SK-N-SH (cell line): ENCODE measurements at regions not wholly inside any gene's neighbourhood (a gene's known extent, or its start where the extent isn't known, plus 50 kb on each side); places are given as distances from the start of the nearest gene placed in this dataset.
"Not testable (repeated sequence)": the region's sequence is repeated elsewhere in the genome, so short reads cannot be mapped to it uniquely, and the experiment has no call there.

ENCODE experiments used
- FOSL2 ChIP-seq: IDR thresholded peaks from 2 replicates; pipeline ENCODE4 v1.4.0; 2012; ENCODE audit warnings: low read depth, mild to moderate bottlenecking, moderate library complexity, borderline replicate concordance
- GABPA ChIP-seq: IDR thresholded peaks from 2 replicates; pipeline ENCODE4 v1.4.0; 2012; ENCODE audit warnings: low read depth, mild to moderate bottlenecking
- NRF1 ChIP-seq: IDR thresholded peaks from 2 replicates; pipeline ENCODE4 v1.6.1; 2012; ENCODE audit warnings: low read depth, mild to moderate bottlenecking, low read length
- POLR2AphosphoS5 ChIP-seq: IDR thresholded peaks from 2 replicates; pipeline ENCODE4 v1.6.1; 2012; ENCODE audit warnings: low read depth, low read length
- RAD21 ChIP-seq: IDR thresholded peaks from 2 replicates; pipeline ENCODE4 v1.6.1; 2012; ENCODE audit warnings: mild to moderate bottlenecking, low read length
- RFX5 ChIP-seq: IDR thresholded peaks from 2 replicates; pipeline ENCODE4 v1.6.1; 2012; ENCODE audit warnings: mild to moderate bottlenecking, improper control_type of control experiment, low read length
- RXRA ChIP-seq: IDR thresholded peaks from 2 replicates; pipeline ENCODE4 v1.4.0; 2012; ENCODE audit warnings: low read depth, mild to moderate bottlenecking, borderline replicate concordance
- SMC3 ChIP-seq: IDR thresholded peaks from 2 replicates; pipeline ENCODE4 v1.6.1; 2012; ENCODE audit warnings: low read depth, low read length, improper control_type of control experiment
- TAF1 ChIP-seq: IDR thresholded peaks from 2 replicates; pipeline ENCODE4 v1.6.1; 2012; ENCODE audit warnings: low read depth, mild to moderate bottlenecking, low read length, moderate library complexity, borderline replicate concordance
- YY1 ChIP-seq: IDR thresholded peaks from 2 replicates; pipeline ENCODE4 v1.4.0; 2012; ENCODE audit warnings: low read depth, mild to moderate bottlenecking
- TF ChIP-seq, protein P1 (sequence below): fragments of 200-600 bp; sonication (generic); IDR thresholded peaks from 2 replicates; pipeline ENCODE4 v1.6.1; 2017; ENCODE audit warnings: antibody characterized with exemption, mild to moderate bottlenecking, moderate library complexity
- TF ChIP-seq, protein P2 (sequence below): IDR thresholded peaks from 2 replicates; pipeline ENCODE4 v1.4.0; 2012; ENCODE audit warnings: low read depth

DNA sequence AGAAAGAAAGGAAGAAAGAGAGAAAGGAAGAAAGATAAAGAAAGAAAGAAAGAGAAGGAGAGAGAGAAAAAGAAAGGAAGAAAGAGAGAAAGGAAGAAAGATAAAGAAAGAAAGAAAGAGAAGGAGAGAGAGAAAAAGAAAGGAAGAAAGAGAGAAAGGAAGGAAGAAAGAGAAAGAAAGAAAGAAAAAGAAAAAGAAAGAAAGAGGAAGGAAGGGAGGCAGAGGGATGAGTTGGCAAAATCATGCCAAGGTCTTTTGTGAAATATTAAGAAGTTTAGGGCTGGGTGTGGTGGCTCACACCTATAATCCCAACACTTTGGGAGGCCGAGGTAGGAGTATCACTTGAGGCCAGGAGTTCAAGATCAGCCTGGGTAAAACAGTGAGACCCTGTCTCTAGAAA, 675.8 kb upstream of the NRP1 start:
- not testable (repeated sequence) for TF ChIP-seq YY1, NRF1, TAF1, RXRA, RFX5, POLR2AphosphoS5, SMC3, RAD21, FOSL2, GABPA
- TF ChIP-seq, protein P1, sequence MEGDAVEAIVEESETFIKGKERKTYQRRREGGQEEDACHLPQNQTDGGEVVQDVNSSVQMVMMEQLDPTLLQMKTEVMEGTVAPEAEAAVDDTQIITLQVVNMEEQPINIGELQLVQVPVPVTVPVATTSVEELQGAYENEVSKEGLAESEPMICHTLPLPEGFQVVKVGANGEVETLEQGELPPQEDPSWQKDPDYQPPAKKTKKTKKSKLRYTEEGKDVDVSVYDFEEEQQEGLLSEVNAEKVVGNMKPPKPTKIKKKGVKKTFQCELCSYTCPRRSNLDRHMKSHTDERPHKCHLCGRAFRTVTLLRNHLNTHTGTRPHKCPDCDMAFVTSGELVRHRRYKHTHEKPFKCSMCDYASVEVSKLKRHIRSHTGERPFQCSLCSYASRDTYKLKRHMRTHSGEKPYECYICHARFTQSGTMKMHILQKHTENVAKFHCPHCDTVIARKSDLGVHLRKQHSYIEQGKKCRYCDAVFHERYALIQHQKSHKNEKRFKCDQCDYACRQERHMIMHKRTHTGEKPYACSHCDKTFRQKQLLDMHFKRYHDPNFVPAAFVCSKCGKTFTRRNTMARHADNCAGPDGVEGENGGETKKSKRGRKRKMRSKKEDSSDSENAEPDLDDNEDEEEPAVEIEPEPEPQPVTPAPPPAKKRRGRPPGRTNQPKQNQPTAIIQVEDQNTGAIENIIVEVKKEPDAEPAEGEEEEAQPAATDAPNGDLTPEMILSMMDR = not testable (repeated sequence)
- TF ChIP-seq, protein P2, sequence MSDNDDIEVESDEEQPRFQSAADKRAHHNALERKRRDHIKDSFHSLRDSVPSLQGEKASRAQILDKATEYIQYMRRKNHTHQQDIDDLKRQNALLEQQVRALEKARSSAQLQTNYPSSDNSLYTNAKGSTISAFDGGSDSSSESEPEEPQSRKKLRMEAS = not testable (repeated sequence)
